AG09319 (cell line): ENCODE measurements at regions not wholly inside any gene's neighbourhood (a gene's known extent, or its start where the extent isn't known, plus 50 kb on each side); places are given as distances from the start of the nearest gene placed in this dataset.
"Not testable (repeated sequence)": the region's sequence is repeated elsewhere in the genome, so short reads cannot be mapped to it uniquely, and the experiment has no call there.

Source experiments
- DNase-seq: peaks from one replicate; pipeline ENCODE4 v3.0.0-alpha.2; 2010; ENCODE audit warnings: low read depth; ENCODE audit errors: extremely low read depth
- TF ChIP-seq, protein P1 (sequence below): IDR thresholded peaks from 2 replicates; pipeline ENCODE4 v1.5.1; 2011; ENCODE audit warnings: low read depth, mild to moderate bottlenecking, inconsistent platforms, low read length, moderate library complexity

DNA sequence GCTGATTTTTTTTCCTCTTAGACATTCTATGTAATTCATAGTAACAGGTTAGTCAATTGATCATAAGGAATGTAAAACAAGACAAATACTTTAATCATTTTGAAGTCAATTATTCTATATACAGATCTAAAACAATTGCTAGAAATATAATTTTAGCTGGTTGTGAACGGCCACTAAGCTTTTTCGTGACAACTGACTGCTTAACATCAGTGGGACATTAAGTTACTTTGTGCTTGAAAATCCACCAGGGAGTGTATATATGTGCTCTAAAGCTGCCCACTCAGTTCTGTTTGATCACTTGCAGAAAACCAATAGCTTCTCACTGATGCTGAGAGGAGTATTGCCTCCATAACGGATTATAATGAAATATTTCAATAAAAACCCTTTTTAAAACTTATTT lies 370.2 kb upstream of the CCNH start:
- DNase-seq, result no peak
- TF ChIP-seq, protein P1, sequence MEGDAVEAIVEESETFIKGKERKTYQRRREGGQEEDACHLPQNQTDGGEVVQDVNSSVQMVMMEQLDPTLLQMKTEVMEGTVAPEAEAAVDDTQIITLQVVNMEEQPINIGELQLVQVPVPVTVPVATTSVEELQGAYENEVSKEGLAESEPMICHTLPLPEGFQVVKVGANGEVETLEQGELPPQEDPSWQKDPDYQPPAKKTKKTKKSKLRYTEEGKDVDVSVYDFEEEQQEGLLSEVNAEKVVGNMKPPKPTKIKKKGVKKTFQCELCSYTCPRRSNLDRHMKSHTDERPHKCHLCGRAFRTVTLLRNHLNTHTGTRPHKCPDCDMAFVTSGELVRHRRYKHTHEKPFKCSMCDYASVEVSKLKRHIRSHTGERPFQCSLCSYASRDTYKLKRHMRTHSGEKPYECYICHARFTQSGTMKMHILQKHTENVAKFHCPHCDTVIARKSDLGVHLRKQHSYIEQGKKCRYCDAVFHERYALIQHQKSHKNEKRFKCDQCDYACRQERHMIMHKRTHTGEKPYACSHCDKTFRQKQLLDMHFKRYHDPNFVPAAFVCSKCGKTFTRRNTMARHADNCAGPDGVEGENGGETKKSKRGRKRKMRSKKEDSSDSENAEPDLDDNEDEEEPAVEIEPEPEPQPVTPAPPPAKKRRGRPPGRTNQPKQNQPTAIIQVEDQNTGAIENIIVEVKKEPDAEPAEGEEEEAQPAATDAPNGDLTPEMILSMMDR, result no peak

DNA sequence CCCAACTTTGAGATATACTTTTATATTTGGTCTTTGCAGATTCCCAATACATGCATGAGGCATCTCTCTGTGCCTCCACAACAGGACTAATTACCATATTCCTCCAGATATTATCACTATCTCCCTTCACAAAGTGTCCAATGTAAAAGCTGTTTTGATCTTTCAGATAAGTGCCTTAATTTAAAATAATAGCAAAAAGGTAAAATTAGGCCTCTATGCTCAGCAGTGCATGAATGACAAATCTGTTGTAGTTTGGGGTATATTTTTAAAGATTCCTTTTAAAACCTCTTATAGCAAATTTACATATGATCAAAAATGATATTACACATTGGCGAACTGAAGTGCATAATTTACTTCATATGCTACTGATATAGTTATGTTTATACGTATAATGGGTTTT lies 369.2 kb upstream of the CCNH start:
- no peak for DNase-seq
- TF ChIP-seq, protein P1, result no peak

DNA sequence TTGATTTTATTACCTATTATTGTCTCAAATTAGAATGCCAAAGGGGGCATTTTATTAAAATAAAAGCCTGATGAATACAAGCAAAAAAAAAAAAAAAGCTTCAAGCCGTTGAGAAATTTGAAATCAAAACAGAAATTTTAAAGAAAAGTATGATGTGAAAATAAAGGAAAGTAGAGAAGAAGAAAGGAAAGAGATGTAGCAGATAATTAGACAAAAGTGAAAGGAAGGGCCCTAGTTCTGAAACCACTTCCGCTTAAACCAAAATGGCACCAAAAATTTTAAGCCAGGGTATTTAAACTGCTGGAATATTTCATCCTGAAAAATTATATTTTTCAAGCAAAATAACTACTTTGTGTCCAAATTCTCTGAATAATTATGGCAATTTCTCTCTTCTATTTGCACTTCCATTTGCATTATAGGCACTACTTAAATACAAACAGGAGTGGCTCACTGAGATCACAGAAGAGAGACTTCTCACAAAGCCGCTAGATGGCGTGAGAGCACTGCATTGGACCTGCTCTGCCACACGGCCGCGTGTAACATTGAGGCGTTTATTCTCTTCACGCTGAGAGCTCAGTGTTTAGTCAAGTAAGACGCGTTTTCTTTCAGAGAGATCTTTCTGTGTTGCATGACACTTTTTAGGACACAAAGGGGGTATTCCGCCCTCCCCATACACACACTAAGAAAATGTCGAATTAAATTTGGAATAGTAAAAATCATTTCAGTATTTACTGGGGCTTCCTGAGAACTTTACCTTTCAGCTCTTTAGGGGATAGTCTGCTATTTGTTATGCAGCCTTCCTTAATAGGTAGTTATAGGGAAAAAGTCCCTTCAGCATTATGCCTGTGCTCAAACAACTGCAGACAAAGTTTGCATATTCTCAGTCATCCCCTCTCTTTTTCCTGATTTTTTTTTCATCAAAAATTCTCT lies 368.4 kb upstream of the CCNH start:
- TF ChIP-seq, protein P1, result peak; percentile 93
- DNase-seq, result peak; percentile 51

DNA sequence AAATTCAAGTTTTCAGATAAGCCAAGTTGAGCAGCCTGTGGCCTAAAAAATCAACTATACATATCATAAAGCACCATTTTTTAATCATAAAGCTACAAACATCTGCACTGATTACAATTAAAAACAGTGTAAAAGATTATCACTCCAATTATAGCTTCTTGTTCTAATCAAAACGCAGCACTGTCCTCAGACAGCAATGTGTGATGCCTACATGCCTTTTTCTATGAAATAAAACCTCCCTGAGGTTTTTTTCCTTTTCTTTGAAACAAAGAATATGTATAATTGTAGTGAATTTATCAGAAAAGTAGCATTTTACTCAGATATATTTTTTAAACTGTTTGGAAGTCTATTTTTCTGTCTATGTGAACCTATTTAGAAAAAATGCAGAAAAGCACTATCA lies 366.1 kb upstream of the CCNH start:
- TF ChIP-seq, protein P1, result no peak
- DNase-seq, result no peak

DNA sequence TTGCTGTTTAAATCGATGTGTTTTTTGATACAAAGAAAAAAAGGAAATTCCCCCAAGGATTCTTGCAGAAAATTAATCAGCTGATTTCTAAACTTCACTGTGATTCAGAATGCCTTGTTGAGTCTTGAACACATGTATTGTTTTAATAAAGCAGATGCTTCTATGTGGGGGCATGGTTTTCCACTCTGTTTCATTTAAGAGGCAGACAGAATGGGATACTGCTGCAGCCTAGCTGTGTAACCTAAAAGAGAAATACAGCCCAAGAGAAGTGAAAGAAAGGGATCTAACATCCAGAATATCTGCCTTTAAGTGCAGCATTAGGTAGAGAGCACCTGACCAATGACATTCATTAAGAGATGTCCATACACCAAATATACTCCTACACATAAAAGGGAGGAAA lies 365.1 kb upstream of the CCNH start:
- TF ChIP-seq, protein P1, result no peak
- DNase-seq, result no peak

DNA sequence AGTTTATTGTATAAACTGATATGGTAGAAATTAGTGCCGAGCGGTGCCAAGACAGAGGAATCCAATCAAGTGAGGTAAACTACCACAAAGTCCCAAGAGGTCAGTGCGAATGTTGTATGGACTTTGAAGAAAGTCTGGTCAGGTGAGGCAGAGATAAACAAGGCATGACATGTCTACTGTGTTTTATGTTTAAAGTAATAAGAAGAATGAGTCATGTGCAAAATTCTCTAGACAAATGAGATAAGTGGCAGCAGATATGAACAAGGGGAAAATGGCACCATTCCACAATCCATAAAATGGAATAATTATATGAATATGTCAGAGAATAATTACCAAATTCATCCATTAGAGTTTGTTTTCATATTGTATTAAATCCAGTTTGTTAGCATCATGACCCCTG lies 364.1 kb upstream of the CCNH start:
- DNase-seq, result no peak
- TF ChIP-seq, protein P1, result no peak

DNA sequence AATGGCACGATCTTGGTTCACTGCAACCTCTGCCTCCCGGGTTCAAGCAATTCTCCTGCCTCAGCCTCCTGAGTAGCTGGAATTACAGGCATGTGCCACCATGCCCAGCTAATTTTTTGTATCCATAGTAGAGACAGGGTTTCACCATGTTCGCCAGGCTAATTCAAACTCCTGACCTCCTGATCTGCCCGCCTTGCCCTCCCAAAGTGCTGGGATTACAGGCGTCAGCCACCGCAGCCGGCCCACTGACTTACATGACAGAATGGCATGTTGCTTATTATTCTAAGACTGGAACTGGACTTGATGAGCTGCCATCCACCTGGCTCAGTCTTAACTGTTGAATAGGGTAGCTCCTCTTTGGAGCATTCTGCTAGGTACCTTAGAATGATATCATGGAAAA lies 363.6 kb upstream of the CCNH start:
- DNase-seq, result not testable (repeated sequence)

DNA sequence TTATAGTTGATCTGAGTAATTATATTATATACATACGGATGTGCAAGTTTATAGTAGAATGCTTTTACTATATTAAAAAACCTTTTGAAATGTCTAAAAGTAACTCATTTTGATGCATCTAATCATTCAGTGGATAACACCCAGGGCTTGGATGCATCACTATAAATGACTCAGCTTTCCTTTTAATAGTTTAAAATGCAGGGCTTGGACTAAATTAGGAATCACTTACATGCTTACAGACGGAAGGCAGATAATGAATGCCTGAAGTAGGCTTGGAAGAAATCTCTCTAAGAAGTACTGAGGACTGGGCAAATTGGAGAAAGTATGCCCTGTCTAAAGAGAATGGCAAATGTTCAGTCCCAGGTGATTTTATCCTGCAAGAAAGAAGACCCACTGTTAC lies 362.5 kb upstream of the CCNH start:
- TF ChIP-seq, protein P1, result no peak
- no peak for DNase-seq
